Panc1 (cell line): ENCODE measurements at regions not wholly inside any gene's neighbourhood (a gene's known extent, or its start where the extent isn't known, plus 50 kb on each side); places are given as distances from the start of the nearest gene placed in this dataset.

Experiments
- ATAC-seq: fragments of 200-7000 bp; cut with Tn5 transposase; 2 replicates; pipeline ENCODE4 v1.9.1; 2020; ENCODE audit warnings: mild to moderate bottlenecking, moderate library complexity
- BruUV-seq: library from RNA; stranded (reverse); fragments of 400-500 nt; replicated peaks from 2 replicates; lab custom pipeline; 2021; lab: Mats Ljungman, UMichigan
- CTCF ChIA-PET: fragments of 300-600 bp; sonication (Branson Sonifier 250); formaldehyde crosslinking; loops from one replicate; lab custom pipeline; 2022; ENCODE audit warnings: antibody characterized with exemption; lab: Charles Lee
- POLR2A ChIA-PET: fragments of 300-600 bp; sonication (Branson Sonifier 250); formaldehyde crosslinking; loops from one replicate; lab custom pipeline; 2022; ENCODE audit warnings: antibody characterized with exemption; lab: Charles Lee
- DNase-seq: peaks from one replicate; pipeline ENCODE4 v3.0.0-alpha.2; 2010; ENCODE audit warnings: low read depth, low spot score
- H3K27ac ChIP-seq: 2 replicates; pipeline ENCODE4 v1.5.1; 2011; ENCODE audit warnings: mild to moderate bottlenecking, low read length, inconsistent platforms
- H3K27me3 ChIP-seq: fragments of 200-500 bp; sonication (Bioruptor generic); 2 replicates; pipeline ENCODE4 v1.6.0; 2014; ENCODE audit warnings: low read length, inconsistent platforms; ENCODE audit not compliant: control insufficient read depth, insufficient read depth
- H3K36me3 ChIP-seq: fragments of 200-500 bp; sonication (Bioruptor generic); 2 replicates; pipeline ENCODE4 v1.5.1; 2014; ENCODE audit warnings: inconsistent platforms, mild to moderate bottlenecking, low read length, moderate library complexity; ENCODE audit not compliant: control insufficient read depth, insufficient read depth
- H3K4me1 ChIP-seq: 2 replicates; pipeline ENCODE4 v1.5.1; 2011; ENCODE audit warnings: inconsistent platforms, mild to moderate bottlenecking, low read length, moderate library complexity; ENCODE audit not compliant: control insufficient read depth, insufficient read depth
- H3K4me3 ChIP-seq, 2 experiments: 2 replicates each; pipeline ENCODE4 v1.5.1; 2011 to 2012; ENCODE audit warnings: low read depth in 2 of 2, low read length in 2 of 2, mild to moderate bottlenecking in 2 of 2, inconsistent platforms in 1 of 2, moderate library complexity in 1 of 2
- H3K9me3 ChIP-seq: fragments of 200-500 bp; sonication (Bioruptor generic); 2 replicates; pipeline ENCODE4 v1.5.1; 2014; ENCODE audit warnings: low read depth, mild to moderate bottlenecking, inconsistent platforms, low read length, moderate library complexity; ENCODE audit not compliant: control insufficient read depth, insufficient read depth
- POLR2AphosphoS5 ChIP-seq: IDR thresholded peaks from 2 replicates; pipeline ENCODE4 v1.6.1; 2012; ENCODE audit warnings: mild to moderate bottlenecking, low read depth, low read length, moderate library complexity
- SIN3A ChIP-seq: IDR thresholded peaks from 2 replicates; pipeline ENCODE4 v1.6.1; 2012; ENCODE audit warnings: low read depth, mild to moderate bottlenecking, low read length, moderate library complexity, borderline replicate concordance; ENCODE audit not compliant: insufficient read depth
- TCF7L2 ChIP-seq: IDR thresholded peaks from 2 replicates; pipeline ENCODE4 v1.6.1; 2011; ENCODE audit warnings: mild to moderate bottlenecking, low read depth, low read length, inconsistent platforms
- in situ Hi-C: cut with HindIII; loops from 2 replicates; pipeline ENCODE4 v1.10.0; 2016; ENCODE audit warnings: low sequenced_read_pairs, low pct_unique_long_range_greater_than_20kb
- intact Hi-C: fragments of 100-400 bp; cut with micrococcal nuclease; formaldehyde crosslinking; loops from one replicate; pipeline ENCODE4 v1.10.0; 2022; ENCODE audit not compliant: unreplicated experiment
- TF ChIP-seq, protein P1 (sequence below): fragments of 450-650 bp; IDR thresholded peaks from 2 replicates; pipeline ENCODE4 v1.5.1; 2017; ENCODE audit warnings: mild to moderate bottlenecking
- TF ChIP-seq, protein P2 (sequence below), 2 experiments: IDR thresholded peaks; 2 replicates each; pipeline ENCODE4 v1.6.1; 2011 to 2012; ENCODE audit warnings: low read depth in 2 of 2, control low read depth in 1 of 2, low read length in 1 of 2, mild to moderate bottlenecking in 1 of 2, moderate library complexity in 1 of 2; ENCODE audit not compliant: insufficient read depth in 1 of 2

DNA sequence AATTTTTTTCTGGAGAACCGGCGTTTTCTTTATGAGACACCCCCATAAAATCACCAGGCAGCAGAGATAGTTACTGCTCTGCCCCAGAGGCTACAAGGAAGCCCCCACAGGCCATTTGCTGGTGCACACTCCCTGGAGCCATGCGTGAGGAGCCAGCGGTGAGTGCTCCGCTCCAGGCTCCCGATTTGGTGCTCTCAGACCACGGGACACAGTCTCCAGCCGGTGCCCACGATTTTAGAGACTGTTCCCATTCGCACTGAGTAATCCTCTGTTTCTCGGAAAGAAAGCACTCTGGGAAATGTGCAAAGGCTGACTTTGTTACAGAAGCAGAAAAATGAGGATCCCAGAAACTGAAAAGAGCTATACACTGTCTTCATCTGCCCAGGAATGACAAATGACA is 104.9 kb downstream of the RNASET2 start:
- BruUV-seq: no TSS peak
- intact Hi-C loops: no loop called here
- DNase-seq: no peak
- H3K36me3 ChIP-seq: no peaks in the 10 kb centered on the region
- in situ Hi-C loops: no loop called here
- POLR2A ChIA-PET: no interaction called here
- H3K9me3 ChIP-seq: no peaks in the 10 kb centered on the region
- peaks cover 9% of the 10 kb centered on the region; the same call in 1 of the 2 replicates for H3K27me3 ChIP-seq
- TF ChIP-seq SIN3A (no peak), POLR2AphosphoS5 (no peak), TCF7L2 (no peak)
- TF ChIP-seq, protein P1, sequence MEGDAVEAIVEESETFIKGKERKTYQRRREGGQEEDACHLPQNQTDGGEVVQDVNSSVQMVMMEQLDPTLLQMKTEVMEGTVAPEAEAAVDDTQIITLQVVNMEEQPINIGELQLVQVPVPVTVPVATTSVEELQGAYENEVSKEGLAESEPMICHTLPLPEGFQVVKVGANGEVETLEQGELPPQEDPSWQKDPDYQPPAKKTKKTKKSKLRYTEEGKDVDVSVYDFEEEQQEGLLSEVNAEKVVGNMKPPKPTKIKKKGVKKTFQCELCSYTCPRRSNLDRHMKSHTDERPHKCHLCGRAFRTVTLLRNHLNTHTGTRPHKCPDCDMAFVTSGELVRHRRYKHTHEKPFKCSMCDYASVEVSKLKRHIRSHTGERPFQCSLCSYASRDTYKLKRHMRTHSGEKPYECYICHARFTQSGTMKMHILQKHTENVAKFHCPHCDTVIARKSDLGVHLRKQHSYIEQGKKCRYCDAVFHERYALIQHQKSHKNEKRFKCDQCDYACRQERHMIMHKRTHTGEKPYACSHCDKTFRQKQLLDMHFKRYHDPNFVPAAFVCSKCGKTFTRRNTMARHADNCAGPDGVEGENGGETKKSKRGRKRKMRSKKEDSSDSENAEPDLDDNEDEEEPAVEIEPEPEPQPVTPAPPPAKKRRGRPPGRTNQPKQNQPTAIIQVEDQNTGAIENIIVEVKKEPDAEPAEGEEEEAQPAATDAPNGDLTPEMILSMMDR: no peak
- TF ChIP-seq, protein P2, sequence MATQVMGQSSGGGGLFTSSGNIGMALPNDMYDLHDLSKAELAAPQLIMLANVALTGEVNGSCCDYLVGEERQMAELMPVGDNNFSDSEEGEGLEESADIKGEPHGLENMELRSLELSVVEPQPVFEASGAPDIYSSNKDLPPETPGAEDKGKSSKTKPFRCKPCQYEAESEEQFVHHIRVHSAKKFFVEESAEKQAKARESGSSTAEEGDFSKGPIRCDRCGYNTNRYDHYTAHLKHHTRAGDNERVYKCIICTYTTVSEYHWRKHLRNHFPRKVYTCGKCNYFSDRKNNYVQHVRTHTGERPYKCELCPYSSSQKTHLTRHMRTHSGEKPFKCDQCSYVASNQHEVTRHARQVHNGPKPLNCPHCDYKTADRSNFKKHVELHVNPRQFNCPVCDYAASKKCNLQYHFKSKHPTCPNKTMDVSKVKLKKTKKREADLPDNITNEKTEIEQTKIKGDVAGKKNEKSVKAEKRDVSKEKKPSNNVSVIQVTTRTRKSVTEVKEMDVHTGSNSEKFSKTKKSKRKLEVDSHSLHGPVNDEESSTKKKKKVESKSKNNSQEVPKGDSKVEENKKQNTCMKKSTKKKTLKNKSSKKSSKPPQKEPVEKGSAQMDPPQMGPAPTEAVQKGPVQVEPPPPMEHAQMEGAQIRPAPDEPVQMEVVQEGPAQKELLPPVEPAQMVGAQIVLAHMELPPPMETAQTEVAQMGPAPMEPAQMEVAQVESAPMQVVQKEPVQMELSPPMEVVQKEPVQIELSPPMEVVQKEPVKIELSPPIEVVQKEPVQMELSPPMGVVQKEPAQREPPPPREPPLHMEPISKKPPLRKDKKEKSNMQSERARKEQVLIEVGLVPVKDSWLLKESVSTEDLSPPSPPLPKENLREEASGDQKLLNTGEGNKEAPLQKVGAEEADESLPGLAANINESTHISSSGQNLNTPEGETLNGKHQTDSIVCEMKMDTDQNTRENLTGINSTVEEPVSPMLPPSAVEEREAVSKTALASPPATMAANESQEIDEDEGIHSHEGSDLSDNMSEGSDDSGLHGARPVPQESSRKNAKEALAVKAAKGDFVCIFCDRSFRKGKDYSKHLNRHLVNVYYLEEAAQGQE (IDR thresholded peaks at IDR 0.05; ENCODE audit: insufficient read depth in 1 of 2, low read depth in 2 of 2, low read length in 1 of 2): no peak
- H3K4me3 ChIP-seq: no peak overlapping the region
- no peak for ATAC-seq
- CTCF ChIA-PET: no interaction called here
- no peaks in the 10 kb centered on the region for H3K4me1 ChIP-seq
- no peak overlapping the region for H3K27ac ChIP-seq

DNA sequence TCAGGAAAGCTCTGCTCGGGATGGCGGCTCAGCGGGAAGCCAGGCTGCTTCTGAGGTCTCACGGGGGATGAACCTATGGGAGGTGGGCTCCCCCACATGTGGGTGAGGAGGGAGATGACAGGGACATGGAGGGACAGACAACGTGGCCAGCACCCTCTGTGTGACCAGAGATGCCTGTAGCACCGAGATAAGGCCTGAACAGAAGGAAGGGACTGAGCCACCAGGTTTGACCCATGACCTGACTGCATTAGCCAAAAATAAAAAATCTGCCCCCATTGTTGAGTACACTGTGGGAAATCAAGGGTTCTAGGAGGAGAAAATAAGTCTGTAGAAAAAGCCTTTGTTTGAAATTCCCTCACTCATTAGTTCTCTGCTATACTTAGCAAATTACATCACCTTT is 105.7 kb downstream of the RNASET2 start:
- in situ Hi-C loops (no loop called here), intact Hi-C loops (no loop called here)
- Histone ChIP-seq H3K27ac (no peak overlapping the region), H3K4me3 (no peak overlapping the region), H3K36me3 (no peaks in the 10 kb centered on the region), H3K27me3 (peaks cover 6% of the 10 kb centered on the region; the same call in 1 of the 2 replicates), H3K4me1 (no peaks in the 10 kb centered on the region), H3K9me3 (no peaks in the 10 kb centered on the region)
- POLR2A ChIA-PET: no interaction called here
- ATAC-seq: no peak
- DNase-seq: no peak
- TF ChIP-seq TCF7L2: no peak
- TF ChIP-seq SIN3A: no peak
- CTCF ChIA-PET: no interaction called here
- no TSS peak for BruUV-seq

DNA sequence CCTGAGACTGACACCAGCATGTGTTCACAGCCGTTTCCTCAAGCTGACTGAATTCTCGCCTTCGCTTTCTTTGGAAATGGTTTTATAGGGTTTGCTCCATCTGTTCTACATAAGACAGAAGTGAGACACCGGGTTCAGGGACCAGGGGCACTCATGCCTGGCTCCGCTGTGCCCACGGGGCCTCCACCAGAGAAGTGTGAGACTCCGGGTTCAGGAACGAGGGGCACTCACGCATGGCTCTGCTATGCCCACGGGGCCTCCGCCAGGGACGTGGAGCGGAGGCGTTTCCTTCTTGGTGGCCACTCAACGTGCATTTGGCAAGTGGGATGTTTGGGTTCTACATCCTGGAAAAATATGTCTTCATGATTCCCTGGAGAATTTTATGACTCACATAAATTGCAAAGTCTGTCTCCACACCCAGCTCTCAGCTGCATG is 106.6 kb downstream of the RNASET2 start:
- BruUV-seq: no TSS peak
- Histone ChIP-seq H3K27ac (no peak overlapping the region), H3K4me3 (no peak overlapping the region), H3K4me1 (no peaks in the 10 kb centered on the region), H3K9me3 (no peaks in the 10 kb centered on the region), H3K27me3 (peaks cover 5% of the 10 kb centered on the region; the same call in 1 of the 2 replicates), H3K36me3 (no peaks in the 10 kb centered on the region)
- ChIA-PET CTCF (no interaction called here), POLR2A (no interaction called here)
- TF ChIP-seq TCF7L2: no peak
- no peak for TF ChIP-seq SIN3A
- TF ChIP-seq, protein P2 (IDR thresholded peaks at IDR 0.05; ENCODE audit: insufficient read depth in 1 of 2, low read depth in 2 of 2, low read length in 1 of 2): no peak
- no peak for TF ChIP-seq POLR2AphosphoS5
- TF ChIP-seq, protein P1: no peak
- DNase-seq (no peak), ATAC-seq (no peak)
- in situ Hi-C loops: no loop called here
- intact Hi-C loops: no loop called here
